OCI-LY7 (cell line): ENCODE measurements at regions not wholly inside any gene's neighbourhood (a gene's known extent, or its start where the extent isn't known, plus 50 kb on each side); places are given as distances from the start of the nearest gene placed in this dataset.

Experiments
- EZH2phosphoT487 ChIP-seq: fragments of 200-600 bp; sonication (generic); IDR thresholded peaks from 2 replicates; pipeline ENCODE4 v1.6.1; 2018; ENCODE audit warnings: low read depth, borderline replicate concordance, mild to moderate bottlenecking, mixed run types, antibody characterized with exemption, low read length, moderate library complexity, mixed read lengths
- TF ChIP-seq, protein P1 (sequence below): fragments of 200-600 bp; sonication (generic); conservative IDR thresholded peaks from 2 replicates; pipeline ENCODE4 v1.5.1; 2014; ENCODE audit warnings: mild to moderate bottlenecking, antibody characterized with exemption, low read length, moderate library complexity, mixed read lengths

DNA sequence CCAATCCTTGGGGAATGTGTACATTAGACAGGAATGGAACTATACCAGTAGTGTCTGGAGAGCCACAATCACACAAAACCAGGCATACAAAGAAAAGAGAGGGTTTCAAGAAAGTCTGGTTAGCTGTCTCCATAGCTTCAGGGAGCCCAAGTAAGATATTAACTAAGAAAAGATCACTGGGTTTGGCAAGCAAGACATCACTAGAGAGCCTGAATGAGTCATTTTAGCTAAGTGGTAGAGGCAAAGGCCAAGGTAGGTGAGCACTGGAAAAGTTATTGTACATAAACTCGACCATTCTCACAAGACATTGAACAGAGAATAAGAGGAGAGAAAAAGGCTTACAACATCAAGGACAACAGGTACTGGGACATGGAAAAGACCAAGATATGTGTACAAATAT lies 143.8 kb upstream of the ARL4C start:
- TF ChIP-seq, protein P1, sequence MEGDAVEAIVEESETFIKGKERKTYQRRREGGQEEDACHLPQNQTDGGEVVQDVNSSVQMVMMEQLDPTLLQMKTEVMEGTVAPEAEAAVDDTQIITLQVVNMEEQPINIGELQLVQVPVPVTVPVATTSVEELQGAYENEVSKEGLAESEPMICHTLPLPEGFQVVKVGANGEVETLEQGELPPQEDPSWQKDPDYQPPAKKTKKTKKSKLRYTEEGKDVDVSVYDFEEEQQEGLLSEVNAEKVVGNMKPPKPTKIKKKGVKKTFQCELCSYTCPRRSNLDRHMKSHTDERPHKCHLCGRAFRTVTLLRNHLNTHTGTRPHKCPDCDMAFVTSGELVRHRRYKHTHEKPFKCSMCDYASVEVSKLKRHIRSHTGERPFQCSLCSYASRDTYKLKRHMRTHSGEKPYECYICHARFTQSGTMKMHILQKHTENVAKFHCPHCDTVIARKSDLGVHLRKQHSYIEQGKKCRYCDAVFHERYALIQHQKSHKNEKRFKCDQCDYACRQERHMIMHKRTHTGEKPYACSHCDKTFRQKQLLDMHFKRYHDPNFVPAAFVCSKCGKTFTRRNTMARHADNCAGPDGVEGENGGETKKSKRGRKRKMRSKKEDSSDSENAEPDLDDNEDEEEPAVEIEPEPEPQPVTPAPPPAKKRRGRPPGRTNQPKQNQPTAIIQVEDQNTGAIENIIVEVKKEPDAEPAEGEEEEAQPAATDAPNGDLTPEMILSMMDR: no peak
- no peak for TF ChIP-seq EZH2phosphoT487
